ENCODE measurements at regions not wholly inside any gene's neighbourhood (a gene's known extent, or its start where the extent isn't known, plus 50 kb on each side); places are given as distances from the start of the nearest gene placed in this dataset.

DNA sequence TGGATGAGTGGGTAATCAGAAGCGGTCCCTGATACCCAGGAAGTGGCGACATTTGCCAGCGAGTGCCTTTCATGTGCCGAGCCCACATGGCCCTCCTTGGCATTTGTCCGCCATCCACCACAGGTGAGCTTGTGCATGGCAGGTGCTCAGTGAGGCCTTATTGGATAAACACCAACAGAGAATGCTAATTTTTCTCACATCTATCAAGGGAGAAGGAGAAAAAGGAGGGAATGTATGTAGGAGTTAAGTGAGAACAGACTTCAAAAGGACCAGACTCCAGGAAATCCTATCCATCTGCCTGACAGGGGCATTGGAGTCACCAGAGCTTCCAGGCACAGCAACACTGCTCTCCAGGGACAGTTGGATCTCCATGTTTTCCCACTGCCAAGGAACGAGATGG is 143.5 kb upstream of the ZMIZ1 start:
- H3K4me3 Mint-ChIP-seq = no peak overlapping the region

DNA sequence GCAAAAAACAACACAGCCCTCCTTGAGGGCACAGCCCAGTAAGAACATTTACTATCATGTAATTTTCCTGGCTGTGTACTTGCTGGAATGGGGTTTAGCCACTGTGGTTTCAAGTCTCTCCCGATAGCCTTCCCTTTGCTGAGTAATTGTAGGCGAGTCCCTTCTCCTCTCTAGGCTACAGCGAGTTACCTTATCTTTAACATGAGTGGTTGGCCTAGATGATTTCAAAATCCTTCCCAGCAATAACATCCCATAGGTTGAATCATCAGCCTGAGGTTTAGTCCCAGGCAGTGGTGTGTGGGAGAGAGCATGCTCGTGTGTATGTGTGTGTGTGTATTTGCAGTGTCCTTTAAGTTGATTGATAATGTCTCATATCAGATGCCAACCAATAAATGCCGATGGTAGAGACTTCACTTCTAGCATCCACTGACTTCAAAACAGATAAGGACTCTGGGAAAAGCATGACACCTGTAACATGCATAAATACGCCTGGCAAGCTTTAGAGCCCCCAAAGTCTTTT is 142.9 kb upstream of the ZMIZ1 start:
- Mint-ChIP-seq H3K4me3 (no peak overlapping the region), H3K27me3 (ENCODE audit: low read depth) (no peaks in the 10 kb centered on the region), H3K9me3 (no peaks in the 10 kb centered on the region), H3K27ac (no peak overlapping the region), H3K4me1 (ENCODE audit: low read depth) (no peaks in the 10 kb centered on the region), H3K36me3 (ENCODE audit: low read depth) (no peaks in the 10 kb centered on the region)
- no peak for DNase-seq (ENCODE audit: low spot score)

More for the DNA sequence above, 143.5 kb upstream of the ZMIZ1 start:
- no peak overlapping the region for H3K27ac Mint-ChIP-seq
- H3K4me1 Mint-ChIP-seq (ENCODE audit: low read depth) = no peaks in the 10 kb centered on the region
- H3K36me3 Mint-ChIP-seq (ENCODE audit: low read depth) = no peaks in the 10 kb centered on the region
- H3K9me3 Mint-ChIP-seq = no peaks in the 10 kb centered on the region
- H3K27me3 Mint-ChIP-seq (ENCODE audit: low read depth) = no peaks in the 10 kb centered on the region
- no peak for DNase-seq (ENCODE audit: low spot score)

DNA sequence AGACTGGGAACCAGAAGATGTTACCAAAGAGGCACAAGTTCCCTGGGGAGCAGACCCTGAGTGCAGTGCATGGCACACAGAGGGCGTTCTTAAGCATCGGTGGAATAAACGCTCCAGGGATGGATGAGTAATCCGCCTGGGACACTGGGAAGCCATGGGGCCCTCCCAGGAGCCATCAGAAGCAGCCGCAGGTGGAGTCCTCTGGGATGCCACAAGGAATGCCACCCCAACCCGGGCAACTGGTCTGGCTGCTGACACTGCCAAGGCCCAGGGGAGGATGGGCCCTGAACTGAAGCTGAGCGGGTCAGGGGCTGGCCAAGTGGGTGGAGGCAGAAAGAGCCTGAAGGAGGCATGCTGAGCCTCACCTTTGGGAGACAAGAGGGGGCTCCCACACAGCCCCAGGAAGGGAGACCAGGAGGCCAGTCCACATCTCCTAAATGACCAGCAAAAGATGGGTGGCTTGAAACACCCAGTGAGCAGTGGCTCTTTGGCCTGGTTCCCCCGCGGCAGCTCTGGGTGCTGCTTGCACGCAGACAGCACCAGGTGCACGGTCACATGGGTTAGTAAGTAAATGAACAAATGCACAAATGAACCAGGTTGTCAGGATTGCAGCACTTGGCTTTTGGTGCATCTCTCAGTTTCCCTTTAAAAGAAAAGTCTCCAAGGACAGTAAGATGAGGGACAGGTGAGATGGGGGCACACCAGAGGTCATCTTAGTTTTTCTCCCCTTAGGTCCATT is 141.3 kb upstream of the ZMIZ1 start:
- H3K4me3 Mint-ChIP-seq = no peak overlapping the region
- no peaks in the 10 kb centered on the region for H3K36me3 Mint-ChIP-seq (ENCODE audit: low read depth)
- DNase-seq (ENCODE audit: low spot score) = no peak
- H3K27me3 Mint-ChIP-seq (ENCODE audit: low read depth) = no peaks in the 10 kb centered on the region
- H3K27ac Mint-ChIP-seq = no peak overlapping the region
- H3K4me1 Mint-ChIP-seq (ENCODE audit: low read depth) = no peaks in the 10 kb centered on the region
- no peaks in the 10 kb centered on the region for H3K9me3 Mint-ChIP-seq

DNA sequence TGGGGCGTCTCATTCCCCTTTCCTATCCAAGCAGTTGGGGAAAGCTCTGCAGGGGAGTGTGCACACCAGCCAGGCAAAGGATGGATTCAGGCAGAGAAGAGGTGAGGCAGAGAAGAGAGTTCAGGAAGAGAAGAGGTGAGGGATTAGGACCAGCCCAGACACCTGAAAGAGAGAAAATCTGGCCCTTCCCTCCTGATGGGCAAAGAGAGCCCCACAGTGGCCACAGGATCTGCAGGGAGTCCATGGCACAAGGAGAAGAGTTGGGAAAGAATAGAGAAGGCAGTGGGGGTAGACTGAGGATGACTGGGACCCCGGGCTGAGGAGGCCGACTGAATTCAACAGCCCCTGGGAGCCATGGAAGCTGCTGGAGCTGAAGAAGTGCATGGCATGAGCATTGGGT is 140.4 kb upstream of the ZMIZ1 start:
- no peak overlapping the region for H3K4me3 Mint-ChIP-seq
- H3K36me3 Mint-ChIP-seq (ENCODE audit: low read depth) = no peaks in the 10 kb centered on the region
- H3K4me1 Mint-ChIP-seq (ENCODE audit: low read depth) = no peaks in the 10 kb centered on the region
- no peaks in the 10 kb centered on the region for H3K27me3 Mint-ChIP-seq (ENCODE audit: low read depth)
- DNase-seq (ENCODE audit: low spot score) = no peak
- no peaks in the 10 kb centered on the region for H3K9me3 Mint-ChIP-seq
- no peak overlapping the region for H3K27ac Mint-ChIP-seq

DNA sequence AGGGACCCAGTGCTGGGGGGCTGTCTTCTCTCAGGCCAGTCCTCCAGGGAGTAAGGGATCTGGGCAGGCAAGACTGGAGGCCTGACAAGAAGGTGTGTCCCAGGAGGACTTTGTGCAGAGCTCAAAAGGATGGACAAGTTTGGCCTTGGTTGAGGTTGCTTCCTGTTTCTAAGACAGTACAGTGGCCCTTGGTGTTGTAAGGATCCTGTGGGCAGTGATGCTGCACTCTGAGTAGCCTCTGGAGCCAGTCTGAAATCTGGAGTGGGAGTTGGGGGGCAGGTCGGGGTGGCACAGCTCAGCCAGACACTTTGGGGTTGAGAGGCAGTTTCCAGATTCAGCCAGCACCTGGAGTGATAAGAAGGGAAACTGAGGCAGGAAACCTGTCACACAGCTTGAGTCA is 139.2 kb upstream of the ZMIZ1 start:
- Mint-ChIP-seq H3K36me3 (ENCODE audit: low read depth) (no peaks in the 10 kb centered on the region), H3K4me1 (ENCODE audit: low read depth) (no peaks in the 10 kb centered on the region), H3K4me3 (no peak overlapping the region), H3K9me3 (no peaks in the 10 kb centered on the region), H3K27ac (no peak overlapping the region), H3K27me3 (ENCODE audit: low read depth) (no peaks in the 10 kb centered on the region)
- DNase-seq (ENCODE audit: low spot score) = no peak

DNA sequence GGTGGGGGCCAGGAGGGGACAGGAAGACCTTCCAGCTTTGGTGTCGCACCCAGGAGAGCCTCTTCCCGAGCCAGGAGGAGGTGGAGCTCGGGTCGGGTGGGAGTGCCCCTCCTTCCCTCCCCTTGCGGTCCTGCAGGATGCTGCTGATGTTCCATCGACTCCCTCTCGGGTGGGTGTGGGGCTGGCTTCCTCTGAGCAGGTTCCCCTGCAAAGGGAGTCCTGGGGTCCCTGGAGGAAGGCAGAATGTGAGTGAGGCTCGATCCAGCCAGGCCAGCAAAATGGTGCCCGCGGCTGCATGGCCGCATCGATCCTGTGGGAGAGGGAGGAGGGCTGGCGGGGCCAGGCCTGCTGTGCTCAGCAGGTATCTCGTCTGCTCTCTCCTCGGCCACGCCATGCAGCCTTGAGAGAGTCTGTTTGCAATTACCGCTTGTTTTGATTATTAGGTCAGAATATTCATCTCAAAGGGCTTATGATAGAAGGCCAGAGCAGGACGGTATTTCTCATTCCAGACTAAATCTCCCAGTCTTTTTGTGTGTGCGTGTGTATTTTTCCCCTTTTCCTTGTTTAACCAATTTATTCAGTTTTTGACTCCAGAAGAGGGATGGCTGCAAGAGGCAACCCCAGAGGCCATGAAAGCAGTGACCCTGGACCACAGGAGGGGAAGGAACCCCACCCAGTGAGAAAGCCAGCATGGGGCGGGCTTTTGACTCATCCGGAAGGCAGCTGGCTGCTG is 137.3 kb upstream of the ZMIZ1 start:
- no peaks in the 10 kb centered on the region for H3K36me3 Mint-ChIP-seq (ENCODE audit: low read depth)
- DNase-seq (ENCODE audit: low spot score) = no peak
- H3K27me3 Mint-ChIP-seq (ENCODE audit: low read depth) = no peaks in the 10 kb centered on the region
- no peak overlapping the region for H3K27ac Mint-ChIP-seq
- no peaks in the 10 kb centered on the region for H3K4me1 Mint-ChIP-seq (ENCODE audit: low read depth)
- H3K4me3 Mint-ChIP-seq = no peak overlapping the region
- no peaks in the 10 kb centered on the region for H3K9me3 Mint-ChIP-seq

DNA sequence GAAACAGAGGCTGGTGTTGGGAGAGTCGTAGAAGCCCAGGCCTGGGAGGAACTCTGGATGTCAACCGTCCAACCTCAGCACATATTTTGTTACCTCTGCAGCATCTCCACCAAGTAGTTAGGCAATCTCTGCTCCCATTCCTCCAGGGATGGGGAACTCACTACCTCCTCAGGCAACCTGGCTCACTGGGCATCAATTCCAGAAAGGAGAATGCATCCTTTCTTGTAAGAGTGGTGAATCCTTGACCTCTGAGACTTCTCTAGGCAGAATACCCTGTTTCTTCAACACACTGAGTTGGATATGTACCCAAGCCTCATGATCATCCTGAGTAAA is 136.7 kb upstream of the ZMIZ1 start:
- no peaks in the 10 kb centered on the region for H3K4me1 Mint-ChIP-seq (ENCODE audit: low read depth)
- no peak for DNase-seq (ENCODE audit: low spot score)
- H3K27me3 Mint-ChIP-seq (ENCODE audit: low read depth) = no peaks in the 10 kb centered on the region
- no peaks in the 10 kb centered on the region for H3K9me3 Mint-ChIP-seq
- H3K27ac Mint-ChIP-seq = no peak overlapping the region
- no peaks in the 10 kb centered on the region for H3K36me3 Mint-ChIP-seq (ENCODE audit: low read depth)
- H3K4me3 Mint-ChIP-seq = no peak overlapping the region

DNA sequence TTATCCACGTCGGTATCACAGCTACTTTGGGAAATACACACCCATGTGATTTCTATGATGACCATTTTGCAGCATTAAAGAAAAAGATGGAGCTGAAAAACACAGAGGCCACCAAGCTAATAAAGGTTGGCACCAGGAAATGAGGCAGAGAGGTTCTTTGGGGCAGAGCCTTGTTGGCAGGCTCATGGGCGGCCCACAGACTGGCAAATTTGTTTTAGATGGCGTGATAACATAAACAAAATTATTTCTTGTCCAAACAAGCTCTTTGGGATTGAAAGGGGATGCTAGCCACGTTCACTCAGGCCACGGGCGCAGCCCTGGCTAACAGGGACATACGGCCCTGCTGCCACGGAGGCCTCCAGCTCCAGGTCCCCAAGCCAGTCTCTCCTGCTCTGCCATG is 135.9 kb upstream of the ZMIZ1 start:
- no peaks in the 10 kb centered on the region for H3K27me3 Mint-ChIP-seq (ENCODE audit: low read depth)
- no peak overlapping the region for H3K27ac Mint-ChIP-seq
- no peak overlapping the region for H3K4me3 Mint-ChIP-seq
- H3K9me3 Mint-ChIP-seq = no peaks in the 10 kb centered on the region
- H3K4me1 Mint-ChIP-seq (ENCODE audit: low read depth) = no peaks in the 10 kb centered on the region
- H3K36me3 Mint-ChIP-seq (ENCODE audit: low read depth) = no peaks in the 10 kb centered on the region
- no peak for DNase-seq (ENCODE audit: low spot score)

DNA sequence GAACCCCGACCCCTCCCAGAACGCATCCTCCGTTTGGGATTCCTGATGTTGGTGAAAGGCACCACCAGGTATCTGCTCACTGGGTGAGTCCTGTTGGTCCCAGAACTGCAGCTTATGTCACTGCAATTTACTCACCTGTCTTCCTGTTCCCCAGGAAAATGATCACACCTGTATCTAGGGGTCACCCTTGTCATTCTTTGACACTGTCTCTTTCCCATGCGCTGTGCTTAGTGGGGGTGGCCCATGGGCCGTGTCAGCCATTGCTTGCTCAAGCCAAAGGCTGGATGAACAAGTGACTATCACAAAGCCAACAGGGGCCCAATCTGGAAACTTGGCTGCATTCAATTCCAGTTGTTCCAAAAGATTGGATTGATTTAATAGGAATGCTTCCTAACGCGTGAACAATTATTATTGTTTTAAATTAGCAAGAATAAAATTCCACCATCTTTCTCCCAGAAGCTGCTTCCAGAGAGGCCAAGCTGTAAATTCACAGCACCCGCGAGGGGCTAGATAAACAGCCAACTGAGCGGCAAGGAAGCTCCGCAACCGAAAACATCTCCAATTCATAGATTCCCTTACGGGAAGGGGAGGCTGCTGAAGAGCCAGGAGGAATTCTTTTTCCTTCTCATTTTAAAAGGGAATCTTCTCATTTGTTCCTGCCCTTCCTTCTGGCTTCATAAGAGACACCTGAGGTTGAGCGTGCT is 134.8 kb upstream of the ZMIZ1 start:
- H3K36me3 Mint-ChIP-seq (ENCODE audit: low read depth) = no peaks in the 10 kb centered on the region
- H3K9me3 Mint-ChIP-seq = no peaks in the 10 kb centered on the region
- H3K27me3 Mint-ChIP-seq (ENCODE audit: low read depth) = no peaks in the 10 kb centered on the region
- no peak for DNase-seq (ENCODE audit: low spot score)
- no peak overlapping the region for H3K4me3 Mint-ChIP-seq
- no peak overlapping the region for H3K27ac Mint-ChIP-seq
- no peaks in the 10 kb centered on the region for H3K4me1 Mint-ChIP-seq (ENCODE audit: low read depth)

DNA sequence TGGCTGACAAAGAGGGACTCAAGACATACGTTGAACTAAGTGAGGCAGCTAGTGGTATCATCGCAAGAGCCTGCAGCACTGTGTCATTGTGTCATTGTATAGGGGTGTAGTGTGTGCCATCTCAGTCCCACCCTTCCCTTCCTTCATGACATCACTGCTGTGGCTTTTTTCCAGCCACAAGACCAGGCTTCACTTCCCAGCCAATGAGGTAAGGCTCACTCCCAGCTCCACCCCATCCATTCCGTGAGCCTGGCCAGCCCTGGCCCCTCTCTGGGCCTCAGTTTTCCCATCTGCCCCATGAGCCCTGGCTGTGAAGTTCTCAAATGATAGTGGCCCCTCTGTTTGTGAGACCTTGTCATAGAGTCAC is 134.3 kb upstream of the ZMIZ1 start:
- H3K4me1 Mint-ChIP-seq (ENCODE audit: low read depth) = no peaks in the 10 kb centered on the region
- no peaks in the 10 kb centered on the region for H3K27me3 Mint-ChIP-seq (ENCODE audit: low read depth)
- no peak for DNase-seq (ENCODE audit: low spot score)
- H3K27ac Mint-ChIP-seq = no peak overlapping the region
- H3K36me3 Mint-ChIP-seq (ENCODE audit: low read depth) = no peaks in the 10 kb centered on the region
- no peaks in the 10 kb centered on the region for H3K9me3 Mint-ChIP-seq
- no peak overlapping the region for H3K4me3 Mint-ChIP-seq

DNA sequence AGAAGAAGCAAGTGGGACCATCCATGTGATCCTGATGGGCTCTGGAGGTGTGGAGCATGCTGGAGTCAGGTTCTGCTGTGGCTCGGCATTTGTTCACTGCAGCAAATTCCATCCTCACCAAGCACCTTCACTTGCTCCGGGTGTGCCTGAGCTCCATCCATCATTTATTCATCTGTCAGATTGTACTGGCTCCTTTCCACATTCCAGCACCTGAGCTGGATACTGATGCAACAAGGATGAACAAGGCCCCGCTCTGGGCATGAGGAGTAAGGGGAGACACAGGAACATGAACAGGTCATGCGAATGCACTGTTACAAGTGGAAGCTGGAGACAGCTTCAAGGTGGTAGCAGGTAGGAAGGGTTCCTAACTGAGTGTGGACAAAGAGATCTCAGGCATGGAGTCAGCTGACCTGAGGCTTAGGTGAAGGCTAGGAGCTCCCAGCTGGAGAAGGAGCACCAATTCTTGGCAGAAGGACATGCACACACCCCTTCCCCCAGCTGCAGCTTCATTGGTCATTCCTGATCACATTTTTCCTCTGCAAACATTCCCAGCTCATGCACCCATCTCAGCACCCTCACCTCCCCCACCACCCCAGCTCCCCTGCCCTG is 133.7 kb upstream of the ZMIZ1 start:
- H3K9me3 Mint-ChIP-seq = no peaks in the 10 kb centered on the region
- no peak overlapping the region for H3K4me3 Mint-ChIP-seq
- no peaks in the 10 kb centered on the region for H3K27me3 Mint-ChIP-seq (ENCODE audit: low read depth)
- no peak overlapping the region for H3K27ac Mint-ChIP-seq
- no peak for DNase-seq (ENCODE audit: low spot score)
- H3K36me3 Mint-ChIP-seq (ENCODE audit: low read depth) = no peaks in the 10 kb centered on the region
- H3K4me1 Mint-ChIP-seq (ENCODE audit: low read depth) = no peaks in the 10 kb centered on the region

DNA sequence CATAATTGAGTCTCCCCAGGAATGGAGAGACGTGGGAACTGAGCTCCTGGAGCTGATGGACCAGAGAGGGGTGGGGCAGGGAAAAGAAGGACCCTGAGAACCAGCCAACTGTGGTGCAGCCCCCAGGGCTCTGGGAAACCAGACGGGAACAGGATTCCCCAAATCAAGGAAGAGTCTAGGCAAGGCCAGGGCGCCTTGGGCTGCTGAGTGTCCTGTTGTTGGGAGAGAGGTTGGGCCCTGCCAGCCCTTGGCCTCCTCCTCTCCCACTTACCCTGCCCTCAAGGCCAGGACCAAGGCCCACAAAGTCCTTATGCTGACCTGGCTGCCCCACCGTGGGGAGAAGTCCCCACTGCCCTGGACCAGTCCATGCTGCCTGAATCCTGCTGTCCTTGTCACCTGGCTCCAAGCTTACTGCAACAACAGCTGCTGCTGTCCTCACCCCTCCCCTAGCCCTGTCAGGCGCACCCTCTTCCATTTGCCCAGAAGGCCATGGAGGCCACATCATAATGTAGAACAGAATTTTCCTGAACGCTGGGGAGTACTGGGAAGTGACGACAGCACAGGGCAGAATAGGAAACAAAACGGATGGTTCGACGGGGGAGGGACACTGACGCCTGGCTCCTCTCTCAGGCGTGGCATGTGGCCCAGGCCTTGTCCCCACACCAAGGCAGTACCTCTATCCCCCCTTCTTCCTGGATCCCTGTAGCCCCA is 132.9 kb upstream of the ZMIZ1 start:
- Mint-ChIP-seq H3K4me3 (no peak overlapping the region), H3K36me3 (ENCODE audit: low read depth) (no peaks in the 10 kb centered on the region), H3K9me3 (no peaks in the 10 kb centered on the region), H3K27ac (no peak overlapping the region), H3K27me3 (ENCODE audit: low read depth) (no peaks in the 10 kb centered on the region), H3K4me1 (ENCODE audit: low read depth) (no peaks in the 10 kb centered on the region)
- no peak for DNase-seq (ENCODE audit: low spot score)

DNA sequence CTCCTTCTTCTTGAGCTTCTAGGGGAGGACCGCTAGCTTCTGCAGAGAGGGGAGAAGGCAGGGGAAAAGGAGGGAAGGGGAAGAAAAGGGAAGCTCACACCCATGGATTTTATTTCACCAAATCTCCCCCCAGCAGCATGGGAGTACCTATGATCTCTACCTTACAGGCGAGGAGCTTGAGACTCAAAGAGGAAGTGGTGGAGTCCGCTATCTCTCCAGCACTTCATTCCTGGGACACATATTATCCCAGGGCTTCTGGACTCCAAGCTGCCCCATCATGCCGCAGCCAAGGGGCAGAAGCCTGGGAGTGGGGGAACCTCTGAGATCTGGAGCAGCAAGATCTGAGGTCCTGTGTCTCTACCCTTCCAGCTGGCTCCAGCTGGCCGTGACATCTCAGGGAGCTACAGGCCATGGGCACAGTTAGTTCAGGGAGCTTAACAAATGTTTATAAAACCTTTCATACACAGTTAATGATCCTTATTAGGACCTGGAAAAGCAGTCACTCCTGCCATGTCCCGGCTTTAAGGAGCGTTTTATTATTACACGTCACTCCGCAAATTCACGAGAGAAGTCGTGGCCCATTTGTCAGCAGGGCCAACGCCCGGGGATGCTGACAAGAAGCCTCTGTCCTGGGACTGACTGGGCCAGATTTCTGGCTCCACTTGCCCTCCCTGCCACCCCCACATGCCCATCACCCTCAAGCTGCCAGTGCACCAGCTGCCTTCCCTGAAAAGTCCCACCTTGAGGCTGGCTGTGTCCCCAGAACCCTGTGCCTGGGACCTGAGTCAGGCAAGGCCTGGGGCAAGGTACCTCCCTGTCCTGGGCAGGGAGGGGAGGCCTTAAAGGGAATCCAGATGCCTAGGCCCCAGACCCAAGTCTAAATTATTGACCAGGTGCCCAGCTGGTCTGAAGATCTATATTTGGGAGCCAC is 132.1 kb upstream of the ZMIZ1 start:
- DNase-seq (ENCODE audit: low spot score) = no peak
- H3K4me3 Mint-ChIP-seq = no peak overlapping the region
- H3K27ac Mint-ChIP-seq = no peak overlapping the region
- no peaks in the 10 kb centered on the region for H3K9me3 Mint-ChIP-seq
- H3K36me3 Mint-ChIP-seq (ENCODE audit: low read depth) = no peaks in the 10 kb centered on the region
- no peaks in the 10 kb centered on the region for H3K4me1 Mint-ChIP-seq (ENCODE audit: low read depth)
- no peaks in the 10 kb centered on the region for H3K27me3 Mint-ChIP-seq (ENCODE audit: low read depth)

All from T-helper 2 cell treated with Interferon-gamma antibody and Interleukin-4, amounts not matched to agents 5 μg/mL and 100 μg/mL, for 36 hours (primary cell).